T-helper 1 cell treated with Interleukin-12 subunit alpha and Interleukin-12 subunit beta and Interleukin-4 antibody, amounts not matched to agents 30 ng/mL and 1 ng/mL, for 36 hours (primary cell): ENCODE measurements at regions not wholly inside any gene's neighbourhood (a gene's known extent, or its start where the extent isn't known, plus 50 kb on each side); places are given as distances from the start of the nearest gene placed in this dataset.
"Not testable (repeated sequence)": the region's sequence is repeated elsewhere in the genome, so short reads cannot be mapped to it uniquely, and the experiment has no call there.

Experiments used
- intact Hi-C: fragments of 100-400 bp; cut with micrococcal nuclease; formaldehyde crosslinking; loops from one replicate; pipeline ENCODE4 v1.15.1; 2024

- intact Hi-C loops = no loop called here
Observed at GRCh38 chr20:52054123-52054522, 137.5 kb downstream of the ZFP64 start.

GRCh38 chr20:52049001-52049731 lies 142.4 kb downstream of the ZFP64 start:
- intact Hi-C loops = loop anchor here (2.0 kb wide), 1 partner anchor 1160 kb away; no protein-coding TSS in a partner anchor

- intact Hi-C loops = loop anchor here (1.0 to 2.0 kb wide), 2 partner anchors 17 to 1161 kb away; no protein-coding TSS in a partner anchor
Observed at GRCh38 chr20:52047811-52048764, 143.5 kb downstream of the ZFP64 start.

DNA sequence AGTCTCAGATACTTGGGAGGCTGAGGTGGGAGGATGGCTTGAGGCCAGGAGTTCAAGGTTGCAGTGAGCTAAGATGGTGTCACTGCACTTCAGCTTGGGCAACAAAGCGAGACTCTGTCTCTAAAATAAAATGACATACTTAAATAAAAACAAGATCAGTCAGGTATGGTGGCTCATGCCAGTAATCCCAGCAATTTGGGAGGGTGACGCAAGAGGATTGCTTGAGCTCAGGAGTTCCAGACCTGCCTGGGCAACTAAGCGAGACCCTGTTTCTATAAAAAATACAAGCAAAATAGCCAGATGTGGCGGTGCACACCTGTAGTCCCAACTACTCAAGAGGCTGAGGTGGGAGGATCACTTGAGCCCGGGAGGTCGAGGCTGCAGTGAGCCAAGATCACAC lies 149.6 kb downstream of the ZFP64 start:
- intact Hi-C loops = no loop called here

DNA sequence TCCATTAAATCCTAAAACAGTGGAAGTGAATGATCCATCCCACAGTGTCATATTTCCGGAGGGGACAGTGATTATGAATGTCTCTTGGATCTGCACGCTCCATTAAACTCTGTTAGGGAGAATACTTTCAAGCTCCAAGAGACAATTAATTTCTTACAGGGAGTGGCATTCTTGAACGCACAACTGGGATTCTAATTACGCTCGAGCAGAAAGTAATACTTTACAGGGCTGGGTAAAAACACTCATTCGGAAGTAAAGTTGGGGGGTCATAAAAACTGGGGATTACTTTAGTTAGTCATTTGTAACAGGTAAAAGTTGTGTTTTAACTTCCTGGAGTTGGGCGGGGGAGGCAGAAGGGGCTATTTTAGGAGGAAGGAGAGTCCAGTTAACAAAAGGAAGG lies 151.8 kb downstream of the ZFP64 start:
- intact Hi-C loops = no loop called here

GRCh38 chr20:52038632-52039031 lies 152.9 kb downstream of the ZFP64 start:
- intact Hi-C loops = not testable (repeated sequence)

DNA sequence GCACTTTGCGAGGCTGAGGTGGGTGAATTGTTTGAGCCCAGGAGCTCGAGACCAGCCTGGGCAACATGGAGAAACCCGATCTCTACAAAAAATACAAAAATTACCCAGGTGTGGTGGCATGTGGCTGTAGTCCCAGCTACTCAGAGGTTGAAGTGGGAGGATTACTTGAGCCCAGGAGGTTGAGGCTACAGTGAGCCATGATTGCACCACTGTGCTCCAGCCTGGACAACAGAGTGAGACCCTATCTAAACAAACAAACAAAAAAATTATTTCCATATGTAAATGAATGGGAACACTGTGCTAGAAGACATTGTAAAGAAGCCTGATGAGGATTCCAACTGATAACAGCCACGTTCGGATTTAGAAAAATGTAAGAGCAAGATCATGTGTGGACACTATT lies 154.2 kb downstream of the ZFP64 start:
- intact Hi-C loops = no loop called here

DNA sequence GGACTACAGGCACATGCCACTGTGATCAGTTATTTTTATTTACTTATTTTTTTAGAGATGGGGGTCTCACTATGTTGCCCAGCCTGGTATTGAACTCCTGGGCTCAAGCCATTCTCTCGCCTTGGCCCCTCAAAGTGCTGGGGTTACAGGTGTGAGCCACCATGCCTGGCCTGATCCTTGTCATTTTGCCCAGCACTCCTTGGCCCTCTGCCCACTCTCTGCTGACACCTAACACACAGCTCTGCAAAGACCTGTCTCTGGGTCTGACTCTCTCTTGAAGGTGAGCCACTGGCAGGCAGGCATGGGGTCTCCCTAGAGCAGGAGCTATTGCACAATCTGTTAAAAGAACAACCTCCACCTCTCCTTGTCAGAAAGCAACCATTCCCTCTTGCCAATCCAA lies 155.6 kb downstream of the ZFP64 start:
- intact Hi-C loops = no loop called here

GRCh38 chr20:52035498-52035897 lies 156.1 kb downstream of the ZFP64 start:
- intact Hi-C loops = no loop called here

- intact Hi-C loops = loop anchor here (5.0 kb wide), 3 partner anchors 267 to 632 kb away; partner anchors contain the start of genes ATP9A and NFATC2
Observed at GRCh38 chr20:52034581-52034980, 157.0 kb downstream of the ZFP64 start.

DNA sequence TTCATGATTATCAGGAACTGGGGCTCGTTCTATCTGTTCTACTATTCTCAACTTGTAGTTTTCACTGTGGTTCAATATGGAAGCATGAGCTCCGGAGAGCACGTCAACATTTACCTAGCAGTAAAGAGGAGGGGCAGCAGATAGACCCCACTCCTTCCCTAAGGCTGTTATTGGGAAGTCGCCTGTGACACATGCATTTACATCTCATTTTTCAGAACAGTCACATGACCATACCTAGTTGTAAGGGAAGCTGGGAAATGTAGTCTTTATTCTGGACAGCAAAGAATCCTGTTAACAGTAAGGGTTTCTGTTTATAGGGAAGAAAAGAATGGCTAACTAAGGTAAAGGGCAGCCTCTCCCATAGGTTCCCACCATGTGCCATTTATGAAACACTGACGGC lies 158.3 kb downstream of the ZFP64 start:
- intact Hi-C loops = loop anchor here (2.0 to 5.0 kb wide), 4 partner anchors 49 to 631 kb away; partner anchors contain the start of genes ATP9A and NFATC2

GRCh38 chr20:52032304-52032683 lies 159.3 kb downstream of the ZFP64 start:
- intact Hi-C loops = loop anchor here (2.0 to 5.0 kb wide), 4 partner anchors 51 to 630 kb away; partner anchors contain the start of genes ATP9A and NFATC2

DNA sequence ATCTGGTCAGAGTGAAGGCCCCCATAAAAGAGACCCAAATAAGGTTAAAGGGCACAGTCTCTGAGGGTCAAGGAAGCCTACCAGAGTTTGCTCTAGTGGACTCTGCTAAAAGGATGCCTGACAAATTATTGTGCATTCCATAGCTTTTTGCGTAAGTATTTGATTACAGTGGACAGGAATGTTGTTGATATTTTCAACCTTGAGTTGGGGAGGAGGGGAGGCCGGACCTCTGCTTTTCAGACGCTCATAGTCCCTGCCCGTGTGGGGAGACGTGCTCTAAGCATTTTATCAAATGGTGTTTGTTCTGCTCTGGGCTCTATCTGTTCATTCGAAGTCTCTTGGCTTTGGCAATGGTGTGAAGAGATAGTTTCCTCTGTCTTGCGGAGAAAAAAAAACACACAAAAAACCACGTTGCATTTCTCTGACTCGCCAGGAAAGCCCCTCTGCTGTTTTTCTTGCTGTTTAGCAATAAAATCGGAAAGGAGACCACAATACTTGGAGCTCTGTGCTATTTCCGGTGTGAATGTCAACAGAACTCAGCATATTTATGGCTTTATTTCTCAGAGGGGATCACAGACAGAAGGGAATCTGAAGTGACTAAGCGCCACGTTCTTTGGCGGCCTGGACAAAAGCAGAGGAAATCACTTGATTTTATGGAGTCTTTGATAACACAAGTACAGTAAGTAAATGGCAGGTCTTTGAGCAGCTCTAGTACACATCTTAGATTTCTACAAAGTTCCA lies 159.8 kb downstream of the ZFP64 start:
- intact Hi-C loops = loop anchor here (1.0 to 5.0 kb wide), 5 partner anchors 16 to 629 kb away; partner anchors contain the start of genes ATP9A and NFATC2

DNA sequence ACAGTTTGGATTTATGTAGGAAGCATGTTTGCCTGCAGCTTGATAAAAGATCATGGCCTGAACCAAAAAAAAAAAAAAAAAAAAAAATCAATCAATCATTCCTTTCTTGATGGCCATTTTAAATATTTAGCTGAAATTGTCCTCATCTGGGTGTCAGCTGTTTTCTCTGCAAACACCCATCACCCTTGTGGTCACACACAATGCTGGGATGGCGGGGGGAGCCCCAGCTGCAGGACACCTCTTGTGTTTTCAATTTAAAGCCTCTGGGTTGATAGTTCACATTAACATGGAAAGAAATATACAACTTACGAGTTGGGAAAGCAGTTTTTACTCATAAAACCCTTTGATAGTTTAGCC lies 160.4 kb downstream of the ZFP64 start:
- intact Hi-C loops = loop anchor here (1.0 to 5.0 kb wide), 4 partner anchors 16 to 629 kb away; partner anchors contain the start of genes ATP9A and NFATC2

DNA sequence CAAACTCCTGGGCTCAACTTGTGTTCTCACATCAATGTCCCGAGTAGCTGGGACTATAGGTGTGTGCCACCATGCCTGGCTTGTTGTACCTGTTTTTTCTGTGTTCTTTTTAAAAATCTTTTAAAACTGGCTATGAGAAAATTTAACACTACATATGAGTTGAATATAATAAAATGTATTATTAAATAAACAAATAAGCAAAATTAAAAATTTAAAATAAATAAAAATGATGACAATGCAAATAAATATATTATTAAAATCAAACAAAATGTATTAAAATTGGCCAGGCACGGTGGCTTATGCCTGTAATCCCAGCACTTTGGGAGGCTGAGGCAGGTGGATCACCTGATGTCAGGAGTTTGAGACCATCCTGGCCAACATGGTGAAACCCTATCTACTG lies 162.4 kb downstream of the ZFP64 start:
- intact Hi-C loops = not testable (repeated sequence)

- intact Hi-C loops = no loop called here
Observed at GRCh38 chr20:52025938-52026337, 165.6 kb downstream of the ZFP64 start.

GRCh38 chr20:52019313-52019712 lies 172.3 kb downstream of the ZFP64 start:
- intact Hi-C loops = no loop called here

- intact Hi-C loops = no loop called here
Observed at GRCh38 chr20:52017669-52018317, 173.8 kb downstream of the ZFP64 start.

- intact Hi-C loops = no loop called here
Observed at GRCh38 chr20:52016022-52016421, 175.6 kb downstream of the ZFP64 start.

GRCh38 chr20:52015155-52015554 lies 176.4 kb downstream of the ZFP64 start:
- intact Hi-C loops = no loop called here

GRCh38 chr20:52012079-52012478 lies 179.5 kb downstream of the ZFP64 start:
- intact Hi-C loops = no loop called here
